GM23248 (cell line): ENCODE measurements at regions not wholly inside any gene's neighbourhood (a gene's known extent, or its start where the extent isn't known, plus 50 kb on each side); places are given as distances from the start of the nearest gene placed in this dataset.

Source experiments
- EZH2 ChIP-seq: fragments of 200-600 bp; sonication (generic); IDR thresholded peaks from 2 replicates; pipeline ENCODE4 v1.6.1; 2018; ENCODE audit warnings: antibody characterized with exemption, mild to moderate bottlenecking; ENCODE audit not compliant: insufficient read depth, poor library complexity, severe bottlenecking
- EZH2phosphoT487 ChIP-seq: fragments of 200-600 bp; sonication (generic); IDR thresholded peaks from 2 replicates; pipeline ENCODE4 v1.6.1; 2018; ENCODE audit warnings: antibody characterized with exemption, moderate library complexity, mild to moderate bottlenecking, low read depth; ENCODE audit not compliant: insufficient read depth

GRCh38 chr3:25957026-25957425 is 167.1 kb downstream of the OXSM start:
- TF ChIP-seq EZH2 (no peak), EZH2phosphoT487 (no peak)
